HG03432 (cell line): ENCODE measurements at regions not wholly inside any gene's neighbourhood (a gene's known extent, or its start where the extent isn't known, plus 50 kb on each side); places are given as distances from the start of the nearest gene placed in this dataset.

Experiments used
- ATAC-seq: cut with Tn5 transposase; IDR thresholded peaks from one replicate; pipeline ENCODE4 v1.9.1; 2021; ENCODE audit warnings: mild to moderate bottlenecking, moderate library complexity; ENCODE audit not compliant: unreplicated experiment

DNA sequence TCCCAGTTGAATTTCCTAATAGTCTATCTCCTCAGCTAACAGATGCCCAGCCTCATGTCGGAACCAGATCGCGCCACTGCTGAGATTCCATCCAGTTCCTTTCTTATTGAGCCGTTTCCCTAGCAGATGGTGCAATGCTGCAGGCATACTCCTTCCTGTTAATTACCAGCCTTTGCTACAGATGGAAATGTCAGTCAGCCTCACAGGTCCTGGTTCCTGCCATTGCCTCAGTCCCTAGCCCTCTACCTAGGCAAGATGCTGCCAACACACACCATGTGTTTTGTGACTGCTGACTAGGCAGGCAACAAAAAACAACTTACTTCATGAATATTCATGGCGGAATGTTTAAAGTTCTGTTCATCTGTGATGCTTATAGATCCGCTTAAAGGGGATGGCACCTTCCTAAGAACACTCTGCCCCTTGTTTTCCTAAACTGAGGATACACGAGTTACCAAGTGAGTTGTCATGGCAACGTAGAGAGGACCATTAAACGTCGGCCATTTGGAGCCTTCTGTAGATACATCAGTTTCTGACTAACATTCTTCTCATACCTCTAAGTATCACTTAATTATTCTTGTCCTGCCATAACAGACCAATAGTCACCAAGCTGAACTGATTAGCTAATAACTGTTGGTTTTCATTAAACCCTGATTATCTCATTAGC, 749.5 kb downstream of the RNF144A start:
- ATAC-seq, result no peak

DNA sequence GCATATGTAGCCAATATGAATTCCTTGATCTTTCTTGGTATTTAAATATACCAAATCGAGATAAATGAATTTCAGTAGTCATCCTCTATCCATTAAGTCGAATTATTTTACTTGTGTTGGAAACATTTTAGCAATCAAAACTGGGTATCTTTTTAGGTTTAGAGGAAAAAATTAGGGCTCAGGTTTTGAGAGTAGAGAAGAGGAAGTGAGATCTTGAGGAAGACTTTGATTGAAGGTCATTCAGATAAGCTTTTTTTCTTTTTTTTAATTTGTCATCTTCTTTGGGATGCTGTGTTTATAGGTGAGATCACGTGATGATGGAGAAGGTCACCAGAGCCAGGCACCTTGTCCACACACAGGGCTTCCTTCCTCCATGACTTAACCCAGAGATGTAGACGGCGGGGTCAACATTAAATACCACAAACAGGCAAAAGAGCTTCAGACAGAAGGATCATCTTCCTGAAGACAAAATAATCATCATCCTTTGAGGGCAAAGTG, 750.1 kb downstream of the RNF144A start:
- ATAC-seq, result no peak

DNA sequence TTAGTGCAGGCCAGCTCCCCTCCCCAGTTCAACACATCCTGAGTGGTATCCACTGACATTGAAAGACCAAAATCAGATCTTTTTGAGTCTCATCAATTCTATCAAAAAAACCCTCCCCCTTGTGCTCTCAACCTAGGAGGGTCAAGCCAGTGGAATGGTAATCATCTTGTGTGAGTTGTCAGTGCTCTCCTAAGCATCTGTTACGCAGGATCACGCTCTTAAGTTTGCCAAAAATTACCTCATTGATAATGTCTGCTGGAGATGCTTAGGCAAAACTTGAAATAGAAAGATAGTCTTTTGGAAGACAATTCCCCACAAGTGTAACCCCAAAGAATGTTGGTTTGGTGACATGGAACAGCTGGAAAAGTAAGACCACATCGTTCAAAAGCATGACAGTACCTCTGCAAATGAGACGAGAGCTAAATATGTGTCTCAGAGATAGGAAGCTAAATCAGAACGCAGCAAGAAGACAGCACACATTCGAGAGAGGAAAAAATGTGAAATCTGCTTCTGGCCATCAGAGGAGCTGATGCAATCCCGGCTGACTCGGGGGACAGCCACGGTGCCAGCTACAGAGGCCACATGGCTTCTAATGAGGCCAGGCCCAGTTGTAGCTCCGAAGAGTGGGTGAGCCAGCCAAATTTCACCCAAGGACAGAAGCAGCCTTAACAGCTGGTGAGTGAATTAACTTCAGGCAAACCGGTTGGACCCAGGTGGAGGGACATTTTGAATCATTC, 753.9 kb downstream of the RNF144A start:
- no peak for ATAC-seq

GRCh38 chr2:7672027-7672684, 754.9 kb downstream of the RNF144A start:
- no peak for ATAC-seq

DNA sequence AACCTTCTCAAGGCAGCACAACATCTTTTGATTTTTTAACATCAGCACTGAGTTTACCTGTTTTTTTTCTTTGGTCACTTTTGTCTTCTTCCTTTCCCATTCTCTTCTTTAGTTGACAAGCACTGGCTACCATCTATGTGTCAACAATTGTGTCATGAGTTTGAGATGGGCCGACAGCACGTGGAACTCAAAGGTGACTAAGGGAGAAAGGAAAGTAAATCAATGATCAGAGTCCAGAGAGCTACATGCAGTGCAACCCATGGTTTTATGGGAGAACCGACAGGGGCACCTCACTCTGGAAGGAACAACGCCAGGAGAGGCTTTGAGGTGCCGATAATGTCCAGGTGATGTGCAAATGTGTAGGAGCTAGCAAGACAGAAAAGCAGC, 755.5 kb downstream of the RNF144A start:
- ATAC-seq, result no peak

- no peak for ATAC-seq
Measured at GRCh38 chr2:7673101-7673500, 755.9 kb downstream of the RNF144A start.

DNA sequence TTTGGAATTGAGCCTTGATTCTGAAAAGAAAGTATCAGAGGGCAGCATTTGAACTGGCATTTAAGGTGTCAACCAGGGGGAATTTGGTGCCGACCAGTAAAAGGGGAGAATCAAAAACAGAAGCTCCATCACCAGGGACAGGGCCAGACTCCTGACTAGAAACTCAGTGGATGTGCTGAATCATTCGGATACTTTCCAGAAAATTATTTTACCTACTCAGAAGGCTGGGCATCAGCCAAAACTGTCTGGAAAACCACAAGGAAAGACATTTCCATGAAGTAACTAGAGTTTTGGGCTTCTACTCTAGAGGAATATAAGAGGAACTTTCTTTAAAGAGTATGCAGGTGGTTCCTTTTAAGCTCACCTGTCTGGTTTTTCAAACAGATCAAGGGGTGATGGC, 756.6 kb downstream of the RNF144A start:
- ATAC-seq, result no peak

DNA sequence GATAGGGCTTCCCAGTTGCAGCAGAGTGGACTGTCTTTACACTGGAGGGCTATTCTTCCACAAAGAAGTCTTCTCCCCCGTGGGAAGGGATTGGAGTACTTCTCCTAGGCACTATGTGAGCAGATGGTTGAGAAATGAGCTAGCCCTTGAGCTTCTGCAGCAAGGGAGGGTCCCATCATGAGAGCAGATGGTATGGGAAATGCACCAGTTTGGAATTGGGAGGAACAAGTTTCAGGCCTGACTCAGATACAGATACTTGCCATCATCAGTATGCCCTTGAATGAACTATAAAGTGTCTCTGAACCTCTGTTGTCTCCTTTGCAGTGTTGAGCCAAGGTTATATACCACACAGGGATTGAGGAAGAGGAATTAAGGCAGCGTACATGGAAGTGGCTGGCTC, 757.4 kb downstream of the RNF144A start:
- ATAC-seq, result no peak

GRCh38 chr2:7676714-7677113, 759.5 kb downstream of the RNF144A start:
- no peak for ATAC-seq

DNA sequence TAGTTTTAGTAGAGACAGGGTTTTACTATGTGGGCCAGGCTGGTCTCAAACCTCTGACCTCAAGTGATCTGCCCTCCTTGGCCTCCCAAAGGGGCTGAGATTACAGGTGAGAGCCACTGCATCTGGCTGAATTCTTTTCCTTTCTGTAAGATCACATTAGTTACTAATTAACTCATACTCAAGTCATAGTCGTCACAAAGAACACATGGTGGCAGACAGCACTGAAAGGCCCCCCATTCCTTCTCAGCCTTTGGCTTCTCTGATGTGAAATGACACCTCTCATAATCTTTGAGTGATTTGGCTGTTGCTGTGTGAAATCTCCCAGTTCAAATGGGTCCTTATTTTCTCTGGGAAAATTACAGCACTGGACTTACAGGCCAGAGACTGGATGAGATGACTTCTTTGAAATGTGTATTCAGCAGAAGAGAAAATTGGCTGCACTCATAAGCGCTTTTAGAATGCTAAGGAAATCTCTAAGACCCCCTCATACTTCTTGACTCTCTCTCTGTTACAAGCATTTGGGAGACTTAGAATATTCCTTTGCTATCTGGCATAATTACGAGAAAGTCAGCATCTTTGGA, 764.8 kb downstream of the RNF144A start:
- ATAC-seq, result no peak

GRCh38 chr2:7683196-7683595, 766.0 kb downstream of the RNF144A start:
- ATAC-seq, result no peak

DNA sequence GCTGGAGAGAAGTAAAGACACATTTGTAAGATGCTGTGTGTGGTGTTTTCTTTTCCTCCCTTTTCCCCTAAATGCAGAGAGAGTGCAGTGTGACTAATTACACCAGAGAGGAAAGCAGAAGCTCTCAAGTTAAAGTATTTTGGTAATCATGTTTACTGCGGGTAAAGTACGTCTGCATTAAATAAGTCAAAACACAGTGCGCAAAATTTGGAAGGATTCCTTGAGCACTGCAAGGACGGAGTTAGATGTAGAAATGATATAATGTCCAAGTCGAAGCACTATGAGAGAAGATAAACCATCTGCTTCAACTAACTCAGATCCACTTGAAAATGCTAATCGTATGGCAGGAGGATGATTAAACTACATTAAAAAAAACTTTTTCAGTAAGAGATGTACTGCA, 766.5 kb downstream of the RNF144A start:
- no peak for ATAC-seq

DNA sequence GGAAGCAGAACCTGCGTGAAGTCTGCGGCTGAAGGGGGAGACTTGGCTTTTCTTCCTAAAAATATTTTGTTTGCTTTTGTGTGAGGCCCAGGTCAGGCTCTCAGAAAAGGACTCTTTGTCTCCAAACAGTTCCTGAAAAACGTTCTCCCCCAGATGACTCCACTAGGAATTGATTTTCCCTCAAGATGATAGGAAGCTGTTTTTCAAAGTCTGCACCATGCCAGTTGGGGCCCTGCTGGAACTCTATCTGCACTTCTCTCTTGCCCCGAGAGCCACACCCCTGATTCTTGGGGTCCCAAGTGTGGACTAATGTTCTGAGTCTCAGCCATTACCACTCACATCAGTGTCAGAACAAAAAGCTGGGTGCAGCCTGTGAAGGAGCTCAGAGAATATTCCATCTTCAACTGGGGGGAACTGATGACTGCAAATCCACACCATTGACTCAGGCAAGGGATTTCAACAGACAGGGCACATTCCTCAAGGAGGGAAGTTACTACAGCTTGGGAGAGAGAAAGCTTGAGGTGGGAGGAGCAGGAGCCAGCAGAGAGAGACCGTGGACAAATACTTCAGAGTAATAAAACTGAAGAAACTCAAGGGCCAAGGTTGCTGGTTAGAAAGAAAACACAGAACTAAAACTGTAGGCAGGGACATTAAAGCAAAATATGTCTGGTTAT, 768.3 kb downstream of the RNF144A start:
- no peak for ATAC-seq

- ATAC-seq, result no peak
Measured at GRCh38 chr2:7686016-7686385, 768.8 kb downstream of the RNF144A start.

GRCh38 chr2:7691961-7692656, 774.9 kb downstream of the RNF144A start:
- ATAC-seq, result no peak

- ATAC-seq, result no peak
Measured at GRCh38 chr2:7692657-7693161, 775.5 kb downstream of the RNF144A start.

- no peak for ATAC-seq
Measured at GRCh38 chr2:7693246-7694075, 776.2 kb downstream of the RNF144A start.

DNA sequence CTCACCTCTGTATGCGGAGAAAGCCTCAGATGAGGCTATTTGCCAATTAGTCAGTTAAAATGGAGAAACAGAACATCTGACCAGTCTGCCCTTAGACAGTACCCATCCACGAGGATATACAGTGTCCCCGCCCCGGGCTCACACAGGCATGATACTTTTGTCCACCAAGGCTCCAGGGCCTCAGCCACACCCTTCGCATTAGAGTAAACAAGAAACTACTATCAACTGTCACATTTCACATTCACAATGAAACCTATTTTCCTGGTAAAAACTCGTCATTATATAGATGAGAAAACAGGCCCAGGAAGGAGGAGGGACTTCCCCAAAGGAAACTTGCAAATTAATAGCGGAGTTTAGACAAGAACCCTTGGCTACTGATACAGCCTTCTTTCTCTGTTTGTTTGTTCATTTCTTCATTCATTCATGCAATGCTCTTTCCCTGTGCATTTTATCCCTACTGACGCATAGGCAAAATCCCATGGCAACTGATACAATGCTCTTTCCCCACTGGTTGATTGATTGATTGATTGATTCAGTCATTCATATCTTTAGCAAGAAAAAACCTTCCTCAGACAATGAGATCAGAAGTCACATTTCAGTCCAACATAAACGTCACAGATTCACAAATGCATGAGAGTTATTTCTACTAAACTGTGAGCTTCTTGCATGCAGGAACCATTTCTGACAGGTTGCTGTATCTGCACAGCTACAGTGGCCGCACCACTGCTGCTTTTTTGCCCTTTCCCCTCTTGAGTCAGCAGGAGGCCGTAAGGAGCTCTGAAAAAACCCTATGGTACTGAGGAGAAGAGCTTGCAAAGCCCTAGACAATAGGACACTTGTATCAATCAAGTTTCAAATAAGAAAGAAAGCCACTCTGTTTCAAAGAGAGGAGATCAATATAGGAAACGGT, 777.1 kb downstream of the RNF144A start:
- ATAC-seq, result no peak
